NCI-H1092 (cell line): ENCODE measurements at regions not wholly inside any gene's neighbourhood (a gene's known extent, or its start where the extent isn't known, plus 50 kb on each side); places are given as distances from the start of the nearest gene placed in this dataset.
"Not testable (repeated sequence)": the region's sequence is repeated elsewhere in the genome, so short reads cannot be mapped to it uniquely, and the experiment has no call there.

ENCODE experiments used
- DNase-seq: peaks from one replicate; lab custom pipeline; 2025; lab: John Stamatoyannopoulos, UW

DNA sequence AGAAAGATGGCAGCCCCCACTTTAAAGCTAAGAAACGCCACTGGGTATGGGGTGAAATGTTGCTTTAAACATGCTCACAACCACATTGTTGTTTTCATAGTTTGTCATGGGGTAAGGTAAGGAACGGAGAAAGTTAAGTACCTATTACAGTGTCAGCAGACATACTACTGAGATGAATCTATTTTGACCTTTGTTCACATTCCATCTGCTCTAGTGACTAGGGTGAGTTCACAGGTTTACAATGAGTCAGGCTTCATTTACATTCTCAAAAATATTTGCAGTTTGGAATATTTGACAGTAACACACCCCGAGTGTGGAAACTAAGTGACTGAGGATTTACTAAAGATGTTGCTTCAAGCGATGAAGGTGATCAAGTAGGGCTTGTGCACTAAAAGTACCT, 428.7 kb upstream of the ACVR2A start:
- DNase-seq: no peak

DNA sequence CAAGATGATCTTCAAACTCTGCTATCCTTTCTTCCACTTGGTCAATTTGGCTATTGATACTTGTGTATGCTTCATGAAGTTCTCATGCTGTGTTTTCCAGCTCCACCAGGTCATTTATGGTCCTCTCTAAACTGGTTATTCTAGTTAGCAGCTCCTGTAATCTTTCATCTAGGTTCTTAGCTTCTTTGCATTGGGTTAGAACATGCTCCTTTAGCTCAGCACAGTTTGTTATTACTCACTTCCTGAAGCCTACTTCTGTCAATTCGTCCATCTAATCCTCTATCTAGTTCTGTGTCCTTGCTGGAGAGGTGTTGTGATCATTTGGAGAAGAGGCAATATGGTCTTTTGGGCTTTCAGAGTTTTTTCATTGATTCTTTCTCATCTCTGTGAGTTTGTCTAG, 430.2 kb upstream of the ACVR2A start:
- DNase-seq: not testable (repeated sequence)

- DNase-seq: no peak
Observed at GRCh38 chr2:147408357-147408756, 436.5 kb upstream of the ACVR2A start.

DNA sequence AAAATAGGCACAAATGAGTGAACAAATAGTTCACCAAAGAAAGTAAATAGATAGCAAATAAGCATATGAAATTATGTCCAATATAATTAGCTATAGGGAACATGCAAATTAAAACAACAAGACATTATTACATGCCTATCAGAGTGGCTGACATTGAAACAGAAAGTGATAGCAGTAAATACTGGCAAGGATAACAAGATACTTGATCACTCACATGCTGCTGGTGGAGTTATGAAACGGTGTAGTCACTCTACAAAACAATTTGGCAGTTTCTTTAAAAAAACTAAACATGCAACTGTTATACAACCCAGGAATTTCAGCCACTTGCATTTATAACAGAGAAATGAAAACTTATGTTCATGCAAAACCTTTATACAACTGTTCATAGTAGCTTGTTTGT, 439.2 kb upstream of the ACVR2A start:
- DNase-seq: no peak

DNA sequence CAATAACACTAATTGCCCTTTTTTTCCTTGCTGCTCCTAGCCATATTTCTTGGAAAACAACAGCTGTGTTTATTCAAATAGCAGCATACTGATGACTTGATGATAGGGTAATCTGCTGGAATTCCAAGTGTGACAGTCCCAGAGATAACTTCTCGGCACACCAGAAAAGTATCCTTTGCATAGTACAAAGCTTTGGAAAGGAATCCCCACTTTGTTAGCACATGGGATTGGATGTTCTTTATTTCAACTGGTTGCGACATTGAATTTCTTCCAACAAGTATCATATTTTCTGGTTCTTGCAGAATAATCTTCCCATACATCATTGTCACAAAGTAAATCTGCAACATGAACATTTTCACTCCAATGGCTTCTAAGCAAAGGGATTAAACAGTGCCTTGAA, 445.8 kb upstream of the ACVR2A start:
- no peak for DNase-seq

DNA sequence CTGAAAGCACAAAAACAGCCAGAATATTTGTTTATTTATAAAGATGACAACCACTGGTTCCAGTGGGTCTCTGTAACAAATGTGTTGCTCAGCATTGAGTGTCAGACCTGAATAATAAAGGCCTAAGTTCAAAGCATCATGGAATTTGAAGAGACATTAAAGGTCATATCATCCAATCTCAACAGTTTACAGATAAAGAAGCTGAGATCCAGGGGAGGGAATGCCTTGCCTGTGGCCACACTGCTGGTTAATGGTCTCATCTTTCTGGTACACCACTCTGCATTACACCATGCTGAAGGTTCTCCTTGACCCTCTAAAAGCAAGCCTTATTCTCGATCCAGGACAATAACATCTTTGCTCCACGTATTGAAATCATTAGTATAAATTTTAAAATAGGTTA, 446.5 kb upstream of the ACVR2A start:
- DNase-seq: no peak

GRCh38 chr2:147396890-147397289, 447.9 kb upstream of the ACVR2A start:
- DNase-seq: no peak

DNA sequence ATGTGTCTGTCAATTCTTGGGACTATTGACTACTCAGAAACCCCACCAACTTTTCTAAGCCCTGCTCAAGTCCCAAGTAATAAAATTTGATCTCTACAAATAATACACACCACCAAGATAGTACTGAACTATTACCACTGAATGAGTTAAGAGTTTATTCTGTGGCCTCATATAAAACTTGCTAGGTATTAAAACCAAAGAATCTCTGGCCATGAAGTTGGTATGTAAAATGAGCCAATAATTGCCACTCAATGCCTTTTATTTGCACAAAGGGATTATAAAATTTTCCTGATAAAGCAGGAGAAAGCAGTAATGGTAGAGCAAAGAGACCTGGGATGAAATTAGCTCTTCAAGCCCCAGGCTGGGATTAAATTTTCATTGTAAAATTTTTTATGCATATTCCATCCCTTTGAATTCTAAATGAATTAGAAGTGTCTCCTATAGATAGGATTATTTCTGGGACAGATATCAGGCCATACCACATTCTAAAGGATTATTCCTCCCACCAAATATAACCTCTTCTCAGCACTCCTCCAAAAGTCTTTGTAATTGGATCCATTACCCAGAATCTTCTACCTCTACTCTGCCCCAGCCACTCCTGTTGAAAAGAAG, 450.5 kb upstream of the ACVR2A start:
- DNase-seq: no peak

DNA sequence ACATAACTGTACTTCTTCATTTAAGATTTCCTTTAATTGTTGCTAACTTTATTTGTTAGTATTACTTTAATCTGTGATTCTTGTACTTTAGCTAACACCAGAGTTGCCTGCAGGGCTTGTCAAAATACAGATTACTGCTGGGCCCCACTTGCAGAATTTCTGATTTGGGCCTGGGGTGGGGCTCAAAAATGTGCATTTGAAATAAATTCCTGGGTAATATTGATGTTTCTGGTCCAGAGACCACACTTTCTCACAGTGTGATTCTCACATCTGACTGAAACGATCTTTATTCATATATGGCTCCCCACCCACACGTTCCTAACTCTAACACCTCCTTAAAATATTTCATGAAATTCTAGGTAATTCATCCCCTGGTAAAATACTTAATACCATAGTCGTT, 452.6 kb upstream of the ACVR2A start:
- no peak for DNase-seq

DNA sequence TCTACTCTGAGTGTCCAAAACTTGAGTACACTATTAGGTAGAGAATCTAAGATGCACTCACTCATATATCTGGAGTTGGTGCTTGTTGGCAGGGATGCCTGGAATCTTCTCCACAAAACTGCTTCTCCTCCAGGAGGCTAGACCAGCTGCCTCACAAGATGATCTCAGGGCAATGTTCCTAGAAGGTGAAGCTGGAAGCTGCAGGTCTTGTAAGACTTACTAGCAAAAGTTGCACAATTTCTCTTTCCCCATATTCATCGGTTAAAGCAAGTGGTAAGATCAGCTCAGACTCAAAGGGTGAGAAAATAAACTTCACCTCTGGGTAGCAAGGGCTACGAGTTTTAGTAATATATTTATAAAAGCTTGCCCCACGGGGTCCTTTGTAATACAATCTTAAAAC, 454.4 kb upstream of the ACVR2A start:
- DNase-seq: no peak

- DNase-seq: no peak
Observed at GRCh38 chr2:147389218-147389617, 455.6 kb upstream of the ACVR2A start.

DNA sequence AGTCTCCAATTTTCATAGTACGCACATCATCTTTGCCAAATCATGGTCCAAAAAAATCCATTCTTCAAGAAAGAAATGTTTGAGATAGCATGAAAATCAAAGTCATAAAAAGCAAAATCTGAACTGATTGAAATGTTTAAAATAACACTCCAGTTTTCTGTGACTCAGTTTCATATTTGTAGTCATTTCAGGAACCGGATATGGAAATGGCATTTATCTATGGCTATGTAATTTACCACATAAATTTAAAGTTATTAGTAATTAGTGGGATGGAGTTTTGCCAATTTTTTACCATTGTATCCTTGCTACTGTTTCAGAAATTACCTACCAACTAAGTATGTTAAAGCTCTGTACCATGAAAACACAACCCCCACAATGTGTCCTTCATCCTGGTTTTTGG, 456.6 kb upstream of the ACVR2A start:
- DNase-seq: no peak

- no peak for DNase-seq
Observed at GRCh38 chr2:147386284-147386683, 458.5 kb upstream of the ACVR2A start.

GRCh38 chr2:147385600-147385999, 459.2 kb upstream of the ACVR2A start:
- no peak for DNase-seq

- DNase-seq: no peak
Observed at GRCh38 chr2:147384659-147385058, 460.2 kb upstream of the ACVR2A start.

DNA sequence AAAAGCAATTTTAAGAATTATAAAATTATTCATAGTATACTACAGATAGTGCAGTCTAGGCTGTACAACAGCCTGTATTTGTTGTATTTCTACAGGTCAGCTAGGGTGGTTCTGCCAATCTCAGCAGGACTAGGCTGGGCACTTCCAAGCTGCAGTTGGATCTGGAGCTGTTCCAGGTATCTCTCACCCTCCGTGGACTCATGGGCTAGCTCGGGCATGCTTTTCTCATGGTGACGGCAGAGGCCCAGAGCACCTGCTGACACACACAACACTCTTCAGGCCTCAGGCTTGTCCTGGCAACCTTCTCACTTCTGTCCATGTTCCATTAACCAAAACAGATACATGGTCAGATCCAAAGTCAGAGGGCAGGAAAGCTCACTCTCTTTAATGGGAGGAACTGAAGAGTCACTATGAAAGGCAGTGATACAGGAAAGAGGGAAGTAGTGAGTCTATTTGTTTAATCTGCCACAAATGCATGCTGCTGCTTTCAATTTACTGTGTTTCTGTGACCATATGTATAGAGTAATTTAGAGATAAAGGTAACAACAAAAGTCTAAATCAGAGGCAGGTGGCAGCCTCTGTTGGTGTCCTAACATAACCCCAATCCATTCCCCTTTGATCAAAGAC, 462.4 kb upstream of the ACVR2A start:
- peak; percentile 4 for DNase-seq

DNA sequence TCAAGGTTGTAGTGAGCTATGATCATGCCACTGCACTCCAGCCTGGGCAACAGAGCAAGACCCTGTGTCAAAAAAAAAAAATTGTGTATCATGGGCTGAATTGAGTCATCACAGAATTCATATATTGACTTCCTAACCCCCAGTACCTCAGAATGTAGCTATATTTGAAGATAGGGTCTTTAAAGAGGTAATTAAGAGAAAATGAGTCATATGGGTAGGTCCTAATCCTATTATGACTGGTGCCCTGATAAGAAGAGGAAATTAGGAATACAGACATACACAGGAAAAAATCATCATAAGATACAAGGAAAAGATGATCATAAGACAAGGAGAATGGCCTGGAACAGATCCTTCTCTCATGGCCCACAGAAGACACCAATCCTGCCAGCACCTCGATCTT, 466.4 kb upstream of the ACVR2A start:
- no peak for DNase-seq

DNA sequence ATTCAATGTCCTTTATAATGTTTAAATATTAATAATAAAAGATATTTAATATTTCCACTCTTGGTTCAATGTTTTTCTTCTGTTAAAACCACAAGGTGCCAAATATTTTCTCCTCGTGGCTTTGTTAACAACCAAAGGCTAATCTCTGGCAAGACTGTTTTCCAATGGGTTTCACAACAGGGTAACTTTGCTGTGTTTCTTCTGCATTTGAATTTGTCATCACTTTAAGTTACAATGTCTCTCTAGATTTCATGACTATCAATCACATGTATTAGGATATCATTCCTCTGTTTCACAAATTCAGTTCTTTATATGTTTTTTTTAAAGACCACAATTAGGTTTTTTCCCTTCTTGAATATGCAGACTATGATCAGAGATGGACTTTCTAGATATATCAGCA, 469.8 kb upstream of the ACVR2A start:
- no peak for DNase-seq

DNA sequence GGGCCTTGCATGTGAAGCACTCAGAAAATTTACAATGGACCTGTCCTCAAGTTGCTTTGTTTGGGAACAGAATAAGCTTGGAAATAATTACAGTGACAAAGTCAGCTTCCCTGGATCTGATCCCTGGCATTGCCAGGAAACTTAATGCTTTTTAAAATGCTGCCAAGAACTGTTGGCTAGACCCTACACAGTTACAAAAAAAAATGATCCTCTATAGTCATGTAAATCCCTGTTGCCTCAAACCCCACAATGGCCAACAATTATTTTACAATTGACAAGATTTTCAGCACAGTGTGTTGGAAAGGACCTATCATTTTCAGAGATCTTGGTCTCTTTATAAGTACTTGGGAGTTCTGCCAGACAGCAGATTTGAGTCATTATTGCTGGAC, 470.4 kb upstream of the ACVR2A start:
- DNase-seq: peak; percentile 36

DNA sequence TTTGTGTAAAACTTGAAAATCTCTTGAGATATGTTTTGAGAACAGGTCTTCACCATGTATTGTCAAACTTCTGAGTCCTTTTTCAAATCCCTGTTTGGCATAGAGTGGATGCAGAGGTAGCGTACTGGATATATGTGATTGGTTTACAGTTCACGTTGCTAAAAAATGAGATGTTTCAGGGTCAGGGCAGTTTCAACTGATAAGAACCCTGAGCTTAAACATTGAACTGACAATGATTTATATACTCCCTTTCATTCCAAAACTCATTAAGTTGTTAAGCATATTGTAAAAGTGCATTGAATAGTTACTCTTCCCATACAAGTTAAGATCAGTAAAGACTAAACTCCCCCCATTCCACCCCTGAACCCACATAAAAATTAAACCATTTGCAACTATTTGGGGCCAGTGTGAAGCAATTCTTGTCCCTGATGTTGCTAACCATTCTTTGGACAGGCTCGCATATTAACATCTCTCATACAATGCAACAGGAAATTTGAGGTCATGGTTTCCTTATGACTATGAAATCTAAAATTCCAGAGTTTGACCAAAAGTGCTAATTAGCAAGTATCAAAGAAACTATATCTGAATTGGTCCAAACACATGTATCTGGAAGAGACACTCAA, 470.9 kb upstream of the ACVR2A start:
- DNase-seq: no peak

DNA sequence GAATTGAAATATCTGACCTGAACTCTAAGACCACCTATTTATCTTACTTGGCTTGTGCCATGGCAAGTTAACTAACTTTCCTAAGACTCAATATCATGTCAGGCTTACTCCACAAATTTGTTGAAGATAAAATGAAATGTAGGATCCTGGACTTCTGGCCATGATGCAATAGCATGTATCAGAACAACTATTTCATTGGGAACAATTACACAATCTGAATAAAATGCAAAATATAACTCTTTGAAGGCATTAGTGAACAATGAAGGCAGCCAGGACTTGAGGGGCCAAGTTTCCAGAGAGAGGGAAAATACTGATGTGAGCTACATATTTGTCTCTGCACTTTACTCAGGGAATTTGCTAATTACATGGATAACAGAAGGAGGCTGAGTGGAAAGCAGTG, 476.5 kb upstream of the ACVR2A start:
- DNase-seq: no peak

DNA sequence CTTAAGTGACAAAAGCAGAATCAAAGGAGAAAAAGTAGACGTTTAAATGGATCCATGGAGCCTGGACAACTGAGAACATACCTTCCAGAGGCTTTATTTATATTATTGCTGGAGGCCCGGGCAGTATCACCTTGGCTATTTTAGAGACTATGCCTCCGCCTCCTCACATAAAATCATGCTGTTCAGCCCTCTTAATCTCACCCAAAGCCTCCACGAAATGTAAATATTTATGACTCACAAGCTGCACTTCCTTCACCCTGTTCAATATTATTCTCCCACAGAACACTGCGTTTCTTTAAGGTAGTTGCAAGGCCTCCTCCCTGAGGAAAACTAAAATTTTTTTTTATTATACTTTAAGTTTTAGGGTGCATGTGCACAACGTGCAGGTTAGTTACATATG, 478.6 kb upstream of the ACVR2A start:
- no peak for DNase-seq

GRCh38 chr2:147365622-147366021, 479.2 kb upstream of the ACVR2A start:
- DNase-seq: no peak

DNA sequence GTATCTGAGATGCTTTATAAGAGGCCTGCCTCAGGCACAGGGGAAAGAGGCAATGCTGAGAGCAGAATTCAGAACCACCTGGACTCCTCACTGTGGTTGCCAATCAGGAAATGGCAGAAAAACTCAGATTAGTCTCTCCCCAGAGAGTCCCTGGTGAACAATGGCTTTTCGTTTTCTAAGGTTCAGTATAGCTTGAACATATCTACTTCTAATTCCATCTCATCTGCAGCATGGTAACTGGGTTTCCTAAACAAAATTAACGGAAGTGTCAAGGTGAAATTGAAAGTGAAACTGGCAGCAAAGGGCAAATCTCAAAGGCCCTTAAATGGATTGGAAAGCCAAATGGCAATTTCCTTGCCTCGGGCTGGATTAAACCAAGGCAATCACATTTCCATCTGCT, 480.2 kb upstream of the ACVR2A start:
- no peak for DNase-seq
